ENCODE measurements at regions not wholly inside any gene's neighbourhood (a gene's known extent, or its start where the extent isn't known, plus 50 kb on each side); places are given as distances from the start of the nearest gene placed in this dataset.

DNA sequence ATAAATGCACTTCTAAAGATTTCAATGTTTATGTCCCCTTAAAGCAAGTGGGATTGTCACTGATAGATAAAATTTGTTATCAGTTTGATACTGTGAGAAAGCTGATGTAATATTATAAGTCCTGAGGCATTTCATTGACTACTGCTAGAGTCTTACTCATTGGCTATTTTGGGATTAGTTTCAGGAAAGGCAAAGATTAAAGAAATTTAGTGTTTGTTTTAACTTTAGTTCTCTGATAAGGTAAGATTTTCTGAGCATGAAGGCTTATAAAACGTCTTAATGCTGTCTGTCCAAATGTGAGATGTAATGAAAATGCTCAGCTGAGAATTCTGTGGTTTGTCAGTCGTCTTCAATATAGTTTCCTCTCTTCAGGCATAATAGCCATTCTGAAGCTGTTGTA, 886.4 kb upstream of the CDH2 start:
- Histone ChIP-seq H3K4ac (replicated peaks; ENCODE audit: insufficient read length, low read depth, low read length) (no peak overlapping the region), H3K27me3 (replicated peaks in 1 of 4; ENCODE audit: control insufficient read depth in 3 of 4, extremely low read depth in 1 of 4, insufficient read depth in 3 of 4, low read length in 3 of 4) (no peaks in the 10 kb centered on the region), H3K36me3 (ENCODE audit: control insufficient read depth in 2 of 4, insufficient read depth in 4 of 4, low read length in 3 of 4) (no peaks in the 10 kb centered on the region), H2BK12ac (ENCODE audit: low read depth, low read length) (no peak overlapping the region), H2BK5ac (ENCODE audit: low read depth, low read length) (no peak overlapping the region), H2BK15ac (ENCODE audit: low read length) (no peak overlapping the region), H2BK120ac (replicated peaks; ENCODE audit: low read depth, low read length) (no peak overlapping the region), H3K27ac (ENCODE audit: low read depth, low read length) (no peak overlapping the region), H4K91ac (replicated peaks; ENCODE audit: insufficient read length, low read length) (no peak overlapping the region), H3K23me2 (ENCODE audit: low read depth, low read length) (no peaks in the 10 kb centered on the region), H4K8ac (ENCODE audit: extremely low read depth, insufficient read depth, low read length) (no peak overlapping the region), H3K56ac (replicated peaks; ENCODE audit: insufficient read length, low read depth, low read length) (no peak overlapping the region), H3K9ac (replicated peaks in 1 of 4; ENCODE audit: extremely low read depth in 1 of 4, low read depth in 3 of 4, low read length in 3 of 4) (no peak overlapping the region), H3K18ac (ENCODE audit: extremely low read depth, low read length) (no peak overlapping the region), H3K4me3 (ENCODE audit: extremely low read depth in 1 of 4, insufficient read depth in 2 of 4, low read depth in 3 of 4, low read length in 4 of 4) (no peak overlapping the region), H3K4me2 (ENCODE audit: insufficient read depth in 1 of 2, low read depth in 2 of 2, low read length in 2 of 2) (no peak overlapping the region), H3K79me1 (ENCODE audit: low read depth, low read length) (no peaks in the 10 kb centered on the region), H2AK5ac (ENCODE audit: low read depth, low read length) (no peak overlapping the region), H2BK20ac (ENCODE audit: low read length) (no peak overlapping the region), H2AFZ (ENCODE audit: low read length) (no peak overlapping the region), H3K23ac (ENCODE audit: insufficient read length) (no peak overlapping the region), H3K14ac (ENCODE audit: insufficient read length) (no peak overlapping the region), H4K5ac (ENCODE audit: insufficient read length, low read depth, low read length) (no peak overlapping the region), H3K4me1 (replicated peaks in 1 of 4; ENCODE audit: control insufficient read depth in 3 of 4, insufficient read depth in 4 of 4, low read length in 3 of 4) (no peaks in the 10 kb centered on the region), H3K9me3 (ENCODE audit: insufficient read depth in 2 of 2, low read depth in 1 of 2, low read length in 1 of 2) (no peaks in the 10 kb centered on the region), H3K79me2 (ENCODE audit: control insufficient read depth in 1 of 2, insufficient read depth in 2 of 2, low read length in 2 of 2) (no peaks in the 10 kb centered on the region), H4K20me1 (replicated peaks in 1 of 2; ENCODE audit: control insufficient read depth in 1 of 2, insufficient read depth in 2 of 2, low read length in 2 of 2) (no peaks in the 10 kb centered on the region)
- FAIRE-seq, result no peak
- TF ChIP-seq RNF2 (IDR thresholded peaks at IDR 0.05; ENCODE audit: borderline replicate concordance, low read depth, low read length, missing control alignments, poor library complexity, severe bottlenecking) (no peak), ASH2L (IDR thresholded peaks at IDR 0.05; ENCODE audit: low read length) (no peak), CREB1 (IDR thresholded peaks at IDR 0.05) (no peak), CHD1 (IDR thresholded peaks at IDR 0.05; ENCODE audit: low read depth, low read length) (no peak), YY1 (IDR thresholded peaks at IDR 0.05; ENCODE audit: low read depth, low read length) (no peak), SP2 (IDR thresholded peaks at IDR 0.05; ENCODE audit: low read length) (no peak), POU5F1 (IDR thresholded peaks at IDR 0.05; ENCODE audit: low read depth, low read length) (no peak), SUZ12 (IDR thresholded peaks at IDR 0.05; ENCODE audit: low read length) (no peak)
- TF ChIP-seq, protein P1, sequence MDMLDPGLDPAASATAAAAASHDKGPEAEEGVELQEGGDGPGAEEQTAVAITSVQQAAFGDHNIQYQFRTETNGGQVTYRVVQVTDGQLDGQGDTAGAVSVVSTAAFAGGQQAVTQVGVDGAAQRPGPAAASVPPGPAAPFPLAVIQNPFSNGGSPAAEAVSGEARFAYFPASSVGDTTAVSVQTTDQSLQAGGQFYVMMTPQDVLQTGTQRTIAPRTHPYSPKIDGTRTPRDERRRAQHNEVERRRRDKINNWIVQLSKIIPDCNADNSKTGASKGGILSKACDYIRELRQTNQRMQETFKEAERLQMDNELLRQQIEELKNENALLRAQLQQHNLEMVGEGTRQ (IDR thresholded peaks at IDR 0.05; ENCODE audit: low read length), result no peak
- CTCF ChIA-PET (ENCODE audit: partially characterized antibody), result no interaction called here
- POLR2A ChIA-PET (ENCODE audit: partially characterized antibody), result no interaction called here
- WGBS, 2 experiments (ENCODE audit: extremely low coverage in 1 of 2, insufficient coverage in 1 of 2, insufficient read length in 1 of 2, insufficient replicate concordance in 2 of 2, low coverage in 1 of 2, low lambda C conversion rate in 2 of 2, missing lambda C conversion rate in 1 of 2), result 76% methylated on average over 2 of the region's 2 CpGs; no CpG with 5 or more reads in 1 of the 2 experiments
- no peak for DNase-seq (ENCODE audit: low read depth in 1 of 2, low spot score in 2 of 2)
